SK-N-MC (cell line): ENCODE measurements at regions not wholly inside any gene's neighbourhood (a gene's known extent, or its start where the extent isn't known, plus 50 kb on each side); places are given as distances from the start of the nearest gene placed in this dataset.

ENCODE experiments used
- EZH2 ChIP-seq: fragments of 200-600 bp; sonication (generic); IDR thresholded peaks from one replicate; pipeline ENCODE4 v1.6.1; 2017; ENCODE audit warnings: antibody characterized with exemption
- FOXP2 ChIP-seq: optimal IDR thresholded peaks from 2 replicates; pipeline ENCODE3; 2011; ENCODE audit warnings: mild to moderate bottlenecking, moderate library complexity; ENCODE audit not compliant: insufficient read depth; ENCODE audit errors: extremely low read length, control extremely low read depth
- POLR2AphosphoS5 ChIP-seq: IDR thresholded peaks from 2 replicates; pipeline ENCODE4 v1.6.1; 2012; ENCODE audit warnings: mild to moderate bottlenecking, low read depth, low read length, borderline replicate concordance

- no peak for TF ChIP-seq POLR2AphosphoS5
- no peak for TF ChIP-seq EZH2
- TF ChIP-seq FOXP2, result no peak
Observed at GRCh38 chr5:74021126-74021525, 395.1 kb downstream of the ARHGEF28 start.
